ENCODE measurements at regions not wholly inside any gene's neighbourhood (a gene's known extent, or its start where the extent isn't known, plus 50 kb on each side); places are given as distances from the start of the nearest gene placed in this dataset.

- TF ChIP-seq CTCF (IDR thresholded peaks at IDR 0.05) (no peak), POLR2A (IDR thresholded peaks at IDR 0.05) (no peak), EP300 (IDR thresholded peaks at IDR 0.05) (no peak), POLR2AphosphoS5 (IDR thresholded peaks at IDR 0.05) (no peak)
These were observed 70.6 kb upstream of the PCSK1 start for GRCh38 chr5:96503501-96504236.
